ENCODE measurements at regions not wholly inside any gene's neighbourhood (a gene's known extent, or its start where the extent isn't known, plus 50 kb on each side); places are given as distances from the start of the nearest gene placed in this dataset.

DNA sequence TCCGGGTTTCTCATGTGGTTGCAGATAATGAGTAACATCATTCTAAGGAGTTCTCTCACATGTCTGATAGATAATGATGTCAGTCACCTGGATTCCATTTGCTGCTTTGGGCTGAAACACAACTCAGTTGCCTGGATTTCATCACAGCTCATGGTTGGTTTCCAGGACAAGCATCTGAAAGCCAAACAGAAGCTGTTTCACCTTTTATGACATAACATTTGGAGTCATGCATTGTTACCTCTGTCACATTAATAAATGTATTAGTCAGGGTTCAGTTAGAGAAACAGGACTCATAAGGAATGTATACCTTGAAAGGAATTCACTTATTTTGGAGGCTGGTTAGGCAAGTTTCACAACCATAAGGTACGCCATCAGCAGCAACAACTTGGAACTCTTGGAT, 251.9 kb upstream of the ATXN7L3B start:
- TF ChIP-seq SUZ12 (IDR thresholded peaks at IDR 0.05; ENCODE audit: extremely low read depth, insufficient read depth, insufficient read length) (no peak), YY1 (IDR thresholded peaks at IDR 0.05; ENCODE audit: insufficient read depth, insufficient read length) (no peak)
